K562 (cell line): ENCODE measurements at regions not wholly inside any gene's neighbourhood (a gene's known extent, or its start where the extent isn't known, plus 50 kb on each side); places are given as distances from the start of the nearest gene placed in this dataset.

ENCODE experiments used
- ADNP ChIP-seq: fragments of 200-800 bp; sonication (Bioruptor generic); IDR thresholded peaks from 2 replicates; pipeline ENCODE4 v1.6.1; 2016; ENCODE audit warnings: missing genetic modification characterization, missing compliant biosample characterization
- BCLAF1 ChIP-seq, 2 experiments: fragments of 450-650 bp in 1 of 2; IDR thresholded peaks; 2 replicates each; pipeline ENCODE4 v1.6.1; 2011 to 2017; ENCODE audit warnings: low read depth in 2 of 2, antibody characterized with exemption in 1 of 2, borderline replicate concordance in 1 of 2, low read length in 1 of 2, mild to moderate bottlenecking in 1 of 2, mixed read lengths in 1 of 2; ENCODE audit not compliant: control insufficient read depth in 1 of 2
- CBX8 ChIP-seq: fragments of 200-600 bp; sonication (generic); IDR thresholded peaks from 2 replicates; pipeline ENCODE4 v1.6.1; 2012; ENCODE audit warnings: borderline replicate concordance, mixed run types, low read depth, mild to moderate bottlenecking, moderate library complexity, mixed read lengths, low read length, control low read depth, inconsistent platforms; ENCODE audit not compliant: poor library complexity, severe bottlenecking; ENCODE audit errors: extremely low read depth
- CCNT2 ChIP-seq: IDR thresholded peaks from 2 replicates; pipeline ENCODE4 v1.6.1; 2011; ENCODE audit warnings: borderline replicate concordance, low read depth, mild to moderate bottlenecking, moderate library complexity, mixed read lengths, low read length; ENCODE audit not compliant: insufficient read length; ENCODE audit errors: extremely low read depth
- DMBX1 ChIP-seq: fragments of 250-450 bp; sonication (Bioruptor Pico); IDR thresholded peaks from 2 replicates; pipeline ENCODE4 v1.8.0; 2022; ENCODE audit warnings: inconsistent platforms, mild to moderate bottlenecking, moderate library complexity, borderline replicate concordance
- EP300 ChIP-seq: IDR thresholded peaks from 2 replicates; pipeline ENCODE4 v1.6.1; 2012; ENCODE audit warnings: low read length, improper control_type of control experiment
- HDAC6 ChIP-seq: IDR thresholded peaks from 2 replicates; pipeline ENCODE4 v1.6.1; 2012; ENCODE audit warnings: low read depth, mild to moderate bottlenecking, control low read depth, inconsistent platforms, low read length, moderate library complexity
- KAT7 ChIP-seq: sonication (generic); formaldehyde crosslinking; IDR thresholded peaks from 2 replicates; pipeline ENCODE4 v1.8.0; 2022; ENCODE audit warnings: missing genetic modification reagents, mild to moderate bottlenecking, borderline replicate concordance
- MCM5 ChIP-seq: fragments of 450-650 bp; IDR thresholded peaks from 2 replicates; pipeline ENCODE4 v1.6.1; 2016; ENCODE audit warnings: low read depth
- MTF1 ChIP-seq: fragments of 250-450 bp; sonication (Bioruptor Pico); IDR thresholded peaks from 2 replicates; pipeline ENCODE4 v1.9.0; 2021; ENCODE audit warnings: moderate library complexity, mild to moderate bottlenecking, inconsistent platforms, borderline replicate concordance
- PHF21A ChIP-seq: fragments of 450-650 bp; IDR thresholded peaks from 2 replicates; pipeline ENCODE4 v1.6.1; 2017; ENCODE audit warnings: low read depth, borderline replicate concordance
- PTRF ChIP-seq: fragments of 450-650 bp; IDR thresholded peaks from 2 replicates; pipeline ENCODE4 v1.6.1; 2016; ENCODE audit warnings: mild to moderate bottlenecking, missing genetic modification characterization, missing compliant biosample characterization
- PURB ChIP-seq: sonication (generic); formaldehyde crosslinking; IDR thresholded peaks from 2 replicates; pipeline ENCODE4 v1.9.0; 2021; ENCODE audit warnings: low read depth, mild to moderate bottlenecking, missing genetic modification reagents
- RFX5 ChIP-seq: IDR thresholded peaks from 2 replicates; pipeline ENCODE4 v1.6.1; 2011; ENCODE audit warnings: low read depth, mild to moderate bottlenecking, improper control_type of control experiment, low read length
- SREBF2 ChIP-seq: sonication (generic); formaldehyde crosslinking; IDR thresholded peaks from 2 replicates; pipeline ENCODE4 v1.4.0; 2020; ENCODE audit warnings: mild to moderate bottlenecking, missing genetic modification reagents
- STAT5B ChIP-seq: fragments of 250-450 bp; sonication (Bioruptor Pico); IDR thresholded peaks from 2 replicates; pipeline ENCODE4 v1.8.0; 2021; ENCODE audit warnings: mild to moderate bottlenecking, inconsistent platforms
- TBP ChIP-seq: optimal IDR thresholded peaks from 2 replicates; pipeline ENCODE3; 2011; ENCODE audit warnings: low read depth, low read length, improper control_type of control experiment
- ZFPM2 ChIP-seq: fragments of 250-450 bp; sonication (Bioruptor Pico); IDR thresholded peaks from 2 replicates; pipeline ENCODE4 v1.5.1; 2022; ENCODE audit warnings: mild to moderate bottlenecking
- ZKSCAN1 ChIP-seq: fragments of 150-350 bp; IDR thresholded peaks from 2 replicates; pipeline ENCODE4 v1.6.1; 2016; ENCODE audit warnings: low read depth, low read length
- ZNF384 ChIP-seq: IDR thresholded peaks from 2 replicates; pipeline ENCODE4 v1.6.1; 2012; ENCODE audit warnings: low read depth, low read length, improper control_type of control experiment
- ZNF766 ChIP-seq: fragments of 200-800 bp; sonication (Bioruptor generic); conservative IDR thresholded peaks from 2 replicates; pipeline ENCODE4 v1.6.1; 2016; ENCODE audit warnings: missing genetic modification characterization, missing compliant biosample characterization
- TF ChIP-seq, protein P1 (sequence below): sonication (generic); formaldehyde crosslinking; IDR thresholded peaks from 2 replicates; pipeline ENCODE4 v1.8.1; 2023; ENCODE audit warnings: mild to moderate bottlenecking, missing genetic modification reagents

GRCh38 chr12:127987199-127987901, 279.6 kb upstream of the TMEM132C start (continued):
- no peak for TF ChIP-seq SREBF2
- no peak for TF ChIP-seq KAT7 (CRISPR knock-in tag)
- no peak for TF ChIP-seq TBP
- TF ChIP-seq, protein P1, sequence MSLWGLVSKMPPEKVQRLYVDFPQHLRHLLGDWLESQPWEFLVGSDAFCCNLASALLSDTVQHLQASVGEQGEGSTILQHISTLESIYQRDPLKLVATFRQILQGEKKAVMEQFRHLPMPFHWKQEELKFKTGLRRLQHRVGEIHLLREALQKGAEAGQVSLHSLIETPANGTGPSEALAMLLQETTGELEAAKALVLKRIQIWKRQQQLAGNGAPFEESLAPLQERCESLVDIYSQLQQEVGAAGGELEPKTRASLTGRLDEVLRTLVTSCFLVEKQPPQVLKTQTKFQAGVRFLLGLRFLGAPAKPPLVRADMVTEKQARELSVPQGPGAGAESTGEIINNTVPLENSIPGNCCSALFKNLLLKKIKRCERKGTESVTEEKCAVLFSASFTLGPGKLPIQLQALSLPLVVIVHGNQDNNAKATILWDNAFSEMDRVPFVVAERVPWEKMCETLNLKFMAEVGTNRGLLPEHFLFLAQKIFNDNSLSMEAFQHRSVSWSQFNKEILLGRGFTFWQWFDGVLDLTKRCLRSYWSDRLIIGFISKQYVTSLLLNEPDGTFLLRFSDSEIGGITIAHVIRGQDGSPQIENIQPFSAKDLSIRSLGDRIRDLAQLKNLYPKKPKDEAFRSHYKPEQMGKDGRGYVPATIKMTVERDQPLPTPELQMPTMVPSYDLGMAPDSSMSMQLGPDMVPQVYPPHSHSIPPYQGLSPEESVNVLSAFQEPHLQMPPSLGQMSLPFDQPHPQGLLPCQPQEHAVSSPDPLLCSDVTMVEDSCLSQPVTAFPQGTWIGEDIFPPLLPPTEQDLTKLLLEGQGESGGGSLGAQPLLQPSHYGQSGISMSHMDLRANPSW (CRISPR knock-in tag) = no peak
- TF ChIP-seq EP300 = no peak
- no peak for TF ChIP-seq ZFPM2 (CRISPR knock-in tag)
- no peak for TF ChIP-seq BCLAF1 (IDR thresholded peaks at IDR 0.05; ENCODE audit: borderline replicate concordance in 1 of 2, control insufficient read depth in 1 of 2, low read depth in 2 of 2, low read length in 1 of 2)
- no peak for TF ChIP-seq PTRF
- TF ChIP-seq PURB = no peak
- TF ChIP-seq HDAC6 = no peak
- no peak for TF ChIP-seq PHF21A
- no peak for TF ChIP-seq CBX8
- TF ChIP-seq ADNP (tag) = no peak
- TF ChIP-seq CCNT2 = no peak
- TF ChIP-seq STAT5B (CRISPR knock-in tag) = no peak
- TF ChIP-seq ZNF384 = no peak
- TF ChIP-seq RFX5 = no peak
- TF ChIP-seq ZKSCAN1 = no peak
- no peak for TF ChIP-seq MTF1 (CRISPR knock-in tag)
- TF ChIP-seq DMBX1 = peak; percentile 81; the same call in 1 of the 2 replicates
- no peak for TF ChIP-seq MCM5
- TF ChIP-seq ZNF766 (CRISPR knock-in tag) = no peak
